ENCODE measurements at regions not wholly inside any gene's neighbourhood (a gene's known extent, or its start where the extent isn't known, plus 50 kb on each side); places are given as distances from the start of the nearest gene placed in this dataset.

GRCh38 chr5:37966291-37966690 is 126.5 kb upstream of the GDNF start:
- Histone ChIP-seq H2BK5ac (ENCODE audit: low read depth, low read length, poor library complexity, severe bottlenecking) (no peak overlapping the region), H2BK120ac (ENCODE audit: low read depth, low read length) (no peak overlapping the region), H3K23ac (ENCODE audit: low read depth, low read length) (no peak overlapping the region), H3K4me3 (ENCODE audit: insufficient read depth, low read depth, low read length) (no peak overlapping the region), H4K20me1 (ENCODE audit: insufficient read depth, low read length) (no peaks in the 10 kb centered on the region), H3K9ac (ENCODE audit: low read depth, low read length) (no peak overlapping the region), H3K27ac (ENCODE audit: insufficient read depth, low read length) (no peak overlapping the region), H3K14ac (replicated peaks; ENCODE audit: low read depth, low read length) (no peak overlapping the region), H3K79me1 (ENCODE audit: low read depth in 1 of 2, low read length in 2 of 2) (no peaks in the 10 kb centered on the region), H3K9me1 (ENCODE audit: insufficient read depth, low read length) (no peaks in the 10 kb centered on the region), H3K18ac (ENCODE audit: low read depth, low read length) (no peak overlapping the region), H3K36me3 (ENCODE audit: control insufficient read depth, insufficient read depth, low read length) (no peaks in the 10 kb centered on the region), H4K8ac (ENCODE audit: low read depth in 2 of 2, low read length in 2 of 2) (no peak overlapping the region), H4K91ac (ENCODE audit: insufficient read depth, low read depth, low read length) (no peak overlapping the region), H3K4ac (ENCODE audit: low read depth, low read length) (no peak overlapping the region), H2BK20ac (ENCODE audit: low read depth, low read length) (no peak overlapping the region), H2AFZ (replicated peaks; ENCODE audit: low read length, poor library complexity) (no peak overlapping the region), H2AK9ac (replicated peaks; ENCODE audit: low read depth, low read length, poor library complexity) (no peak overlapping the region), H2BK15ac (ENCODE audit: low read depth, low read length) (no peak overlapping the region), H3K4me2 (ENCODE audit: low read depth, low read length) (no peak overlapping the region), H3K56ac (ENCODE audit: extremely low read depth, insufficient read depth, low read length) (no peak overlapping the region), H3K27me3 (ENCODE audit: control insufficient read depth, insufficient read depth, low read length) (peaks cover 7% of the 10 kb centered on the region), H3K9me3 (ENCODE audit: control insufficient read depth, insufficient read depth, low read length) (no peaks in the 10 kb centered on the region), H3K4me1 (ENCODE audit: control insufficient read depth, insufficient read depth, low read length) (no peaks in the 10 kb centered on the region), H4K5ac (ENCODE audit: low read depth, low read length) (no peak overlapping the region), H2AK5ac (ENCODE audit: low read depth, low read length) (no peak overlapping the region)
- no peak for ATAC-seq (ENCODE audit: low read depth)
- CTCF ChIA-PET: no interaction called here
- WGBS, 2 experiments (ENCODE audit: extremely low coverage in 2 of 2, insufficient read length in 1 of 2): no CpG with 5 or more reads among the region's 2 CpGs
- TF ChIP-seq MAZ (IDR thresholded peaks at IDR 0.05; ENCODE audit: borderline replicate concordance, low read depth, low read length) (no peak), NFE2L2 (IDR thresholded peaks at IDR 0.05; ENCODE audit: low read depth, low read length) (no peak), RAD21 (IDR thresholded peaks at IDR 0.05; ENCODE audit: low read length) (no peak), FOS (IDR thresholded peaks at IDR 0.05; ENCODE audit: low read depth, low read length) (no peak), CHD1 (IDR thresholded peaks at IDR 0.05; ENCODE audit: low read depth, low read length) (no peak), CEBPB (IDR thresholded peaks at IDR 0.05; ENCODE audit: low read depth, low read length) (no peak), RCOR1 (IDR thresholded peaks at IDR 0.05; ENCODE audit: insufficient replicate concordance, low read length) (no peak), BHLHE40 (IDR thresholded peaks at IDR 0.05; ENCODE audit: low read depth, low read length) (no peak), POLR2A (IDR thresholded peaks at IDR 0.05; ENCODE audit: low read depth, low read length) (no peak), MAFK (IDR thresholded peaks at IDR 0.05; ENCODE audit: low read depth, low read length) (no peak), SMC3 (IDR thresholded peaks at IDR 0.05; ENCODE audit: low read depth, low read length) (no peak), RFX5 (IDR thresholded peaks at IDR 0.05; ENCODE audit: low read depth, low read length) (no peak), MXI1 (IDR thresholded peaks at IDR 0.05; ENCODE audit: borderline replicate concordance, low read depth, low read length) (no peak)
- TF ChIP-seq, protein P1, sequence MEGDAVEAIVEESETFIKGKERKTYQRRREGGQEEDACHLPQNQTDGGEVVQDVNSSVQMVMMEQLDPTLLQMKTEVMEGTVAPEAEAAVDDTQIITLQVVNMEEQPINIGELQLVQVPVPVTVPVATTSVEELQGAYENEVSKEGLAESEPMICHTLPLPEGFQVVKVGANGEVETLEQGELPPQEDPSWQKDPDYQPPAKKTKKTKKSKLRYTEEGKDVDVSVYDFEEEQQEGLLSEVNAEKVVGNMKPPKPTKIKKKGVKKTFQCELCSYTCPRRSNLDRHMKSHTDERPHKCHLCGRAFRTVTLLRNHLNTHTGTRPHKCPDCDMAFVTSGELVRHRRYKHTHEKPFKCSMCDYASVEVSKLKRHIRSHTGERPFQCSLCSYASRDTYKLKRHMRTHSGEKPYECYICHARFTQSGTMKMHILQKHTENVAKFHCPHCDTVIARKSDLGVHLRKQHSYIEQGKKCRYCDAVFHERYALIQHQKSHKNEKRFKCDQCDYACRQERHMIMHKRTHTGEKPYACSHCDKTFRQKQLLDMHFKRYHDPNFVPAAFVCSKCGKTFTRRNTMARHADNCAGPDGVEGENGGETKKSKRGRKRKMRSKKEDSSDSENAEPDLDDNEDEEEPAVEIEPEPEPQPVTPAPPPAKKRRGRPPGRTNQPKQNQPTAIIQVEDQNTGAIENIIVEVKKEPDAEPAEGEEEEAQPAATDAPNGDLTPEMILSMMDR (conservative IDR thresholded peaks at IDR 0.05; ENCODE audit: low read depth, low read length): no peak
- TF ChIP-seq, protein P2, sequence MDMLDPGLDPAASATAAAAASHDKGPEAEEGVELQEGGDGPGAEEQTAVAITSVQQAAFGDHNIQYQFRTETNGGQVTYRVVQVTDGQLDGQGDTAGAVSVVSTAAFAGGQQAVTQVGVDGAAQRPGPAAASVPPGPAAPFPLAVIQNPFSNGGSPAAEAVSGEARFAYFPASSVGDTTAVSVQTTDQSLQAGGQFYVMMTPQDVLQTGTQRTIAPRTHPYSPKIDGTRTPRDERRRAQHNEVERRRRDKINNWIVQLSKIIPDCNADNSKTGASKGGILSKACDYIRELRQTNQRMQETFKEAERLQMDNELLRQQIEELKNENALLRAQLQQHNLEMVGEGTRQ (IDR thresholded peaks at IDR 0.05; ENCODE audit: low read depth, low read length): no peak
- TF ChIP-seq, protein P3, sequence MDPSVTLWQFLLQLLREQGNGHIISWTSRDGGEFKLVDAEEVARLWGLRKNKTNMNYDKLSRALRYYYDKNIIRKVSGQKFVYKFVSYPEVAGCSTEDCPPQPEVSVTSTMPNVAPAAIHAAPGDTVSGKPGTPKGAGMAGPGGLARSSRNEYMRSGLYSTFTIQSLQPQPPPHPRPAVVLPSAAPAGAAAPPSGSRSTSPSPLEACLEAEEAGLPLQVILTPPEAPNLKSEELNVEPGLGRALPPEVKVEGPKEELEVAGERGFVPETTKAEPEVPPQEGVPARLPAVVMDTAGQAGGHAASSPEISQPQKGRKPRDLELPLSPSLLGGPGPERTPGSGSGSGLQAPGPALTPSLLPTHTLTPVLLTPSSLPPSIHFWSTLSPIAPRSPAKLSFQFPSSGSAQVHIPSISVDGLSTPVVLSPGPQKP (IDR thresholded peaks at IDR 0.05; ENCODE audit: borderline replicate concordance, low read depth, low read length): no peak
- POLR2A ChIA-PET (ENCODE audit: unreplicated experiment): no interaction called here
- intact Hi-C loops (cut with micrococcal nuclease) (no loop called here), in situ Hi-C loops (cut with MboI; ENCODE audit: low sequenced_read_pairs) (no loop called here), dilution Hi-C loops (cut with HindIII; ENCODE audit: low sequenced_read_pairs, unreplicated experiment) (no loop called here)
- DNase-seq: no peak
- no TSS peak for BruUV-seq (replicated peaks)
